Small intestine (tissue), 7 donors: ENCODE measurements at regions not wholly inside any gene's neighbourhood (a gene's known extent, or its start where the extent isn't known, plus 50 kb on each side); places are given as distances from the start of the nearest gene placed in this dataset.

Experiments
- DNase-seq, 2 donors: peaks; one replicate each; pipeline versions ENCODE4 v3.0.0 to v3.0.0-alpha.2; 2013
- FAIRE-seq: peaks from 2 replicates; lab custom pipeline; 2012; peaks lifted over from hg19 to GRCh38; lab: Jason Lieb, UNC
- H3K27ac ChIP-seq, 3 donors: one replicate each; pipeline ENCODE4 v1.5.1; 2013; ENCODE audit warnings: low read length in 2 of 3, mild to moderate bottlenecking in 2 of 3, control low read depth in 1 of 3, inconsistent platforms in 1 of 3, low read depth in 1 of 3, moderate library complexity in 1 of 3
- H3K27me3 ChIP-seq, 3 donors: one replicate each; pipeline ENCODE4 v1.6.1; 2013; ENCODE audit warnings: low read length in 3 of 3, inconsistent platforms in 1 of 3; ENCODE audit not compliant: control insufficient read depth in 3 of 3, insufficient read depth in 3 of 3
- H3K36me3 ChIP-seq, 3 donors: one replicate each; pipeline ENCODE4 v1.6.1; 2013; ENCODE audit warnings: low read length in 3 of 3, inconsistent platforms in 1 of 3, low read depth in 1 of 3, mild to moderate bottlenecking in 1 of 3, moderate library complexity in 1 of 3; ENCODE audit not compliant: control insufficient read depth in 3 of 3, insufficient read depth in 2 of 3
- H3K4me1 ChIP-seq, 3 donors: one replicate each; pipeline ENCODE4 v1.6.1; 2013; ENCODE audit warnings: low read length in 2 of 3, inconsistent platforms in 1 of 3, low read depth in 1 of 3, mild to moderate bottlenecking in 1 of 3, moderate library complexity in 1 of 3; ENCODE audit not compliant: control insufficient read depth in 3 of 3, insufficient read depth in 2 of 3
- H3K4me3 ChIP-seq, 3 donors: one replicate each; pipeline ENCODE4 v1.5.1; 2013; ENCODE audit warnings: low read length in 3 of 3, control low read depth in 1 of 3, inconsistent platforms in 1 of 3, low read depth in 1 of 3, mild to moderate bottlenecking in 1 of 3, moderate library complexity in 1 of 3
- H3K9me3 ChIP-seq, 2 donors: one replicate each; pipeline ENCODE4 v1.6.1; 2013; ENCODE audit warnings: low read depth in 1 of 2, low read length in 1 of 2; ENCODE audit not compliant: control insufficient read depth in 2 of 2, insufficient read depth in 1 of 2
- WGBS, 3 donors: extraction: QIAGEN DNeasy Blood & Tissue Kit; methylation state at CpG; one replicate each; pipeline ENCODE4 v1.1.7; 2013; 5-methylcytosine and 5-hydroxymethylcytosine counted together
- donor health status: healthy with polysubstance abuse.
- donor health status: control.
- donor health status: control.
- donor health status: Bipolar disorder and iron deficiency.
- donor health status: healthy.

DNA sequence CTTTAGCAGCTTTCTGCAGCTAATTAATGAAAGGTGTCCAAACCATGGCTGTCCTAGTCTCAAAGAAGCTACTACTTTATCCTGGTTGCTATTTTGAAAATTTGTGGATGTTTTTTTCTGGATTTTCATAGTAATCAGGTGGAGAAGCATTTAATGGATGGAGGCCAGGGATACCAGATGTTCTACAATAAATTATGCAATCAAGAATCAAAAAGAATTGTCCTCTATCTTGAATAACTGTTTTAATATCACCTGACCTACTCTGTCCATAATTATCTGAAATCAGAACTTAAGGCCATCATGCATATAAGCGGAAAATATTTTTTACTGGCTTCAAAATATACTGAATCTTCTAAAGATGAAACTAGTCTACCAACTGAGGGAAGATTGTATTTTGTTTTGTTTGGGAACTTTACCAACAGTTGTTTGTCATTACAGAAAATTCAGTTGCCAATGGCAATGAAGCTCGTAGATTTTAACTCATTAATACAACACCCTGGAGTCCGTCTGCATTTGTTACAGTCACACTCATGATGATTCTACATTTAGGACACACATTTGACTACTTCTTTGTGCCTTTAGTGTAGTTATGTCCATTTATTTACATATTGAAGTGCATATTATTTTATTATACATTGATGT, 762.3 kb upstream of the GRM7 start:
- H3K4me3 ChIP-seq, result no peak overlapping the region
- no peak for FAIRE-seq
- no peaks in the 10 kb centered on the region for H3K36me3 ChIP-seq
- no peak for DNase-seq
- H3K4me1 ChIP-seq, result no peaks in the 10 kb centered on the region
- no peaks in the 10 kb centered on the region for H3K27me3 ChIP-seq
- H3K27ac ChIP-seq, result no peak overlapping the region
- 69 to 88% (median 81%) methylated on average over 3 of the region's 3 CpGs for WGBS, 3 donors
- no peaks in the 10 kb centered on the region for H3K9me3 ChIP-seq

DNA sequence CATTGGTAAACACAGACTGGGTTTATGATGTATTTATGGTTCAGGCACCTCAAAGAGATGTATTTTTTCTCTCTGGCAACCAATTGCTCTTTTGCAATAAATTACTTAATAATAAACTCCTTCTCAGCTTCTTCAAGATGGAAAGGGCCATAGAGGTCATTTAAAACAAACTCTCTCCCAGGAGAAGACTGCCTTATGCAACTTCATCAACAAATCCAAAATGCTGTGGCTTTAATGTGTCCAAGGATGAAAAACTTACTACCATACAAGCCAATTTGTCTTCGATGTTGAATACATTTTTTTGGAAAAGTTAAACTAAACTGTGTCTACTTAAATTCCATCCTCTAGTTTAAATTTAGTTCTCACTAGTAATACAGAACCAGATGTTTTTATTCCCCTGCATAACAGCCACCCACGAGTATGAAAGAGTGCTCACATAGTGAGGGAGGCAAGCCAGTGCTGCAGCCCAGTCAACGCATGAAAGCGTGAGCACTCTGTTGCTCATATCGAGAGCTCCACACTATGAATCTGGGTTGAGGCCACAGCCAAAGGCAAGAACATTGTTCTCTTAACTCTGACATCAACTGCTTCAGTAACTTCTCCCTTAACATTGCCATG, 761.3 kb upstream of the GRM7 start:
- WGBS, 3 donors, result 55 to 78% (median 71%) methylated on average over 5 of the region's 5 CpGs
- no peak for DNase-seq

DNA sequence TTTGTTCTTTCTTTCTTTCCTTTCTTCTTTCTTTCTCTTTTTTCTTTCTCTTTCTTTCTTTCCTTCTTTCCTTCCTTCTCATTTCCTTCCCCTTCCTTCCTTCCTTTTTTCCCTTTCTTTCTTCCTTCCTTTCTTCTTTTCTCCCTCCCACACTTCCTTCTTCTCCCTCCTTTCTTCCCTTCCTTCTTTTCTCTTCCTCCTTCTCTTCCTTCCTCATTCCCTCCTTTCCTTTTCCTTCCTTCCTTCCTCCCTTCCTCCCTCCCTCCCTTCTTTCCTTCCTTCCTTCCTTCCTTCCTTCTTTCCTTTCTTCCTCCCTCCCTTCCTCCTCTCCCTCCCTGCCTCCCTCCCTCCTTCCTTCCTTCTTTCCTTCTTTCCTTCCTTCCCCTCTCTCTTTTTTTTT, 755.7 kb upstream of the GRM7 start:
- DNase-seq (no peak), FAIRE-seq (no peak)
- H3K4me1 ChIP-seq, result no peaks in the 10 kb centered on the region
- no peaks in the 10 kb centered on the region for H3K9me3 ChIP-seq
- no peak overlapping the region for H3K27ac ChIP-seq
- H3K36me3 ChIP-seq, result no peaks in the 10 kb centered on the region
- H3K4me3 ChIP-seq, result no peak overlapping the region
- no peaks in the 10 kb centered on the region for H3K27me3 ChIP-seq

More for the DNA sequence above, 761.3 kb upstream of the GRM7 start:
- no peaks in the 10 kb centered on the region for H3K27me3 ChIP-seq
- no peaks in the 10 kb centered on the region for H3K36me3 ChIP-seq
- no peak for FAIRE-seq
- no peak overlapping the region for H3K4me3 ChIP-seq
- no peaks in the 10 kb centered on the region for H3K4me1 ChIP-seq
- no peaks in the 10 kb centered on the region for H3K9me3 ChIP-seq
- no peak overlapping the region for H3K27ac ChIP-seq

DNA sequence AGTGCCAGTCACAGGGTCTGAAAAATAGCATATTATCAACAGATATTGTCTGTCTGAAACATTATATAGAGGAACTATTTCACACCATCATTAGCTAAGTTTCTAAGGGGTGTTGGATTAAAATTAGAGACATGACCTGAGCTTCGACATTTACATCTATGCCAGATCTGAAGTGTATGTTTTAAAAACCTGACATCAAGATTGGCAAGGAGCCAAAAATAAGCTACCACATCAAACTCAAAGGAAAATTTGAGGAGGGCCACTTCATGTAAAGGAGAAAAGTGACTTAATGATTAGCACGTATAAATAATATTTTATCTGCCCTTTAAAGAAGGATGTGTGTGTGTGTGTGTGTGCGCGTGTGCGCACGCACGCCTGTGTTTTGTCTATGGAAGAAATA, 752.0 kb upstream of the GRM7 start:
- Histone ChIP-seq H3K4me1 (no peaks in the 10 kb centered on the region), H3K27ac (no peak overlapping the region), H3K9me3 (no peaks in the 10 kb centered on the region), H3K27me3 (no peaks in the 10 kb centered on the region), H3K4me3 (no peak overlapping the region), H3K36me3 (no peaks in the 10 kb centered on the region)
- no peak for FAIRE-seq
- 84 to 86% (median 85%) methylated on average over 7 of the region's 7 CpGs for WGBS, 3 donors
- DNase-seq, result no peak

DNA sequence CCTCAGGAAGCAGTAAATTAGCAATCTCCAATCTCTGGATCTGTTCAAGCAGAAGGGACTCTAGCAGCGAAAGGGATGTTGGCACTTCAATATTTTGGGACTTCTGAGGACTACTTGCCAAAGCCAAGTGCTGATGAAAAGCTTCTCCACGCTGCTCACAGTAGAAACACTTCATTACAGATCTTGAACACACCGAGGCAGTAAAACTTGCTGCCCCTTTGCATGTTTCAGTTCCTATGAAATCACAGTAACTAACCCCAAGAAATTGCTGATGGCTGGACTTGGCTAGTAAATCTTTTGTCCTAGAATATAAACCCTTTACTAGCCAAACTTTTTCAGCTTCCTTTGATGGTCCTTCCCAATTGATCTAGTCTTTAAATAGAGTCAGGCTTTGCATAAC, 750.5 kb upstream of the GRM7 start:
- no peaks in the 10 kb centered on the region for H3K27me3 ChIP-seq
- no peak overlapping the region for H3K27ac ChIP-seq
- H3K4me3 ChIP-seq, result no peak overlapping the region
- 48 to 69% (median 65%) methylated on average over 3 of the region's 3 CpGs for WGBS, 3 donors
- no peaks in the 10 kb centered on the region for H3K36me3 ChIP-seq
- no peak for DNase-seq
- no peaks in the 10 kb centered on the region for H3K9me3 ChIP-seq
- no peaks in the 10 kb centered on the region for H3K4me1 ChIP-seq
- FAIRE-seq, result no peak

DNA sequence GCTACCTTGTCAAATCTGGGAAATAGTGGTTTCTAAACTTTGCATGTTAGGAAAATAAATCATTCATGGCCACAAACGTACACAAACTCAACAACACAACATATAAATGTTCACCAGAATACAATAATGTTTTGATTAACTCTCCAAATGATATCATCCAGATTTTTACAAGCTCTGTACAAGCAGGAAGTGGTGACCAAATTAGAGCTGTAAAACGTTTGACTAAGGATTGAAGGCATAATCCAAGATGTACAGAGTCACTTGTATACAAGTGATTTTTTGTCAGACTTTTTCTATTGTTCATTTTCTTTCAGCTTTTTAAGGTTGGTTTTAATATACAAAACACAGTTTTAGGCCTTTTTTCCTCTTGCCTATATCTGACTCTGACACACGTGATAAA, 748.4 kb upstream of the GRM7 start:
- H3K4me3 ChIP-seq, result no peak overlapping the region
- no peaks in the 10 kb centered on the region for H3K36me3 ChIP-seq
- no peaks in the 10 kb centered on the region for H3K4me1 ChIP-seq
- FAIRE-seq (no peak), DNase-seq (no peak)
- H3K27ac ChIP-seq, result no peak overlapping the region
- H3K27me3 ChIP-seq, result no peaks in the 10 kb centered on the region
- 36 to 46% (median 40%) methylated on average over 3 of the region's 3 CpGs for WGBS, 3 donors
- no peaks in the 10 kb centered on the region for H3K9me3 ChIP-seq

DNA sequence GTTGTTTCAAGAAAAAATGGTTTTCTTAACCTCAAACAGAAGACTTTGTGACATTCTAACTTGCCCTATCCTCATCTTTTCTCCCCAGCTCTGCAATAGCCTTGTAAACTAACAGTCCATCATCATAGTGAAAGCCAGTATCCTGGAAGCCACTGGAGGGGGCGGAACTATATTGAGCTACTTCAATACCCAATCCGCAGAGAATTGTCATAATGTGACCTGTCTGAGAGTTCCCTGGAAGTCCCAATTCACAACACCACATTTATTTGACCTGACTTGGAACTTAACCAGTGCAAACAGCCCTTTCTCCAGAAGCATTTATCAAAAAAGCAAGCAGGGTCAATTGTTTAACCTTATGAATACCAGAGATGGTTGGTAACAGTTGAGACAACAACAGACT, 747.6 kb upstream of the GRM7 start:
- H3K4me1 ChIP-seq, result no peaks in the 10 kb centered on the region
- no peak overlapping the region for H3K27ac ChIP-seq
- H3K9me3 ChIP-seq, result no peaks in the 10 kb centered on the region
- FAIRE-seq (no peak), DNase-seq (no peak)
- no peak overlapping the region for H3K4me3 ChIP-seq
- 80 to 90% (median 88%) methylated on average over 2 of the region's 2 CpGs for WGBS, 3 donors
- H3K27me3 ChIP-seq, result no peaks in the 10 kb centered on the region
- H3K36me3 ChIP-seq, result no peaks in the 10 kb centered on the region

DNA sequence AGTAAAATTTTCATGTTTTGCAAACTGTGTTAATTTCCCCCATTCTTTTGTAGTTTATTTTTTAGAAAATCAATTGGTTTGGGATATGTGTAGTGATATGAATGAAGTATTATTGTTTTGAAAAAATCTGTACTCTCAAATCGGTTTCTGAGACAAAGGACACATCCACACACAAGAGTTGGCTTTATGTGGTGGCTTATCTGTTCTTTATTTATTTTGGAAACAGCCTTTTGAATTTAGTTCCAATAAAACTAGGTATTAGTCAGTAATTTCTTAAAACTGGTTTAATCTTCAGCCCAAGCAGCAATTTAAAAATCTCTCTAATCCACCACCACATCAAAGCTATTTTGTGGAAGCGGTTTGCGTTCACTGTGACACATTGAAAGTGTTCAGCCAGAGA, 741.5 kb upstream of the GRM7 start:
- H3K4me1 ChIP-seq, result no peaks in the 10 kb centered on the region
- FAIRE-seq (no peak), DNase-seq (no peak)
- 64 to 82% (median 64%) methylated on average over 3 of the region's 3 CpGs for WGBS, 3 donors
- no peak overlapping the region for H3K4me3 ChIP-seq
- H3K27ac ChIP-seq, result no peak overlapping the region
- no peaks in the 10 kb centered on the region for H3K9me3 ChIP-seq
- no peaks in the 10 kb centered on the region for H3K36me3 ChIP-seq
- no peaks in the 10 kb centered on the region for H3K27me3 ChIP-seq

DNA sequence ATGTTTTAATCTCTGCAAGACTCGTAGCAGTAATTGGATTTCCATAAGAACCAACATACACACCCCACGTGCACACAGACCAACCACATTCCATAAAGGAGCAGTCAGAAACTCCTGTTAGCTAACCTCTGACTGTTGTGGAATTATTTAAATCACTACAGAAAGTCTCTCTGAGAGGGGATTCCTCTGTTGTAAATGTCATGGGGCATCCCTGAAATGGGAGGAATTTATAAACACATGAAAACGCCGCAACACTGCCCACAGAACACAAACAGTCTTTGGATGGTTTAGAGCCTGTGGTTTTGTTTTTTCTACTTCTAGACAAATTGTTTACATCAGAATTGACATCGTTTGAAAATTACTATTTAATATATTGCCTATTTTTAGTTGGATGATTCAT, 740.1 kb upstream of the GRM7 start:
- Histone ChIP-seq H3K4me1 (no peaks in the 10 kb centered on the region), H3K4me3 (no peak overlapping the region), H3K27ac (no peak overlapping the region), H3K36me3 (no peaks in the 10 kb centered on the region), H3K27me3 (no peaks in the 10 kb centered on the region), H3K9me3 (no peaks in the 10 kb centered on the region)
- WGBS, 3 donors, result 57 to 58% (median 57%) methylated on average over 5 of the region's 5 CpGs
- DNase-seq (no peak), FAIRE-seq (no peak)
